ENCODE measurements at regions not wholly inside any gene's neighbourhood (a gene's known extent, or its start where the extent isn't known, plus 50 kb on each side); places are given as distances from the start of the nearest gene placed in this dataset.

DNA sequence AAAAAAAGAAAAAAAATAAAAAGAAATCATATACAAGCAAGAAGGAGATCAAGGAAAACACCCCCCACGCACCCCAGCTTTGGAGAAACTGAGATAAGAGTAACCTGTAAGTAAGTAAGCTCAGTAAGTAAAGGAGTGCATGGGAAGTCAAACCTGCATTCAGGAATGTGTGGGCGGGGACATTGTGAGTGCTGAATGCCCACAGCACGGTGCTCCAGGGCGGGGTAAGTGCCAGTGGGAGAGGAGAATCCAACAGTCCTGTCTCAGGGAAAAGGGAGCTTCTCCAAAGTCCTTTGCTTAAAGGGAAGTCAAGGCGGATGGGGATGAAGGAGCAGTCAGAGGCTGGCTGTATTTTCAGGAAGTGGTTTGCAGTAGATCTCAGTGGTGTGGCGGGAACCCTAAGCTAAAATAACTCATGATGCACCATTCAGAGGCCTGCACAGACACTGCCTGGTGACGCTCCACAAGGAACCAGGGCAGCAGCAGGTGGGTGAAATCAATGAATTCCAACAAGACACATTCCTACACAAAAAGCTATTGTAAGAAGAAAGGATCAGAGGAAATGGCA, 368.0 kb downstream of the QKI start:
- no peak for TF ChIP-seq HCFC1 (IDR thresholded peaks at IDR 0.05; ENCODE audit: low read depth, low read length)
- no peak for TF ChIP-seq ARNT2 (CRISPR knock-in tag; IDR thresholded peaks at IDR 0.05; ENCODE audit: low read depth)
- no peak for TF ChIP-seq CTCF (CRISPR knock-in tag; IDR thresholded peaks at IDR 0.05)
- no peak for TF ChIP-seq GABPB1 (CRISPR knock-in tag; IDR thresholded peaks at IDR 0.05)
- no peak for TF ChIP-seq ZNF891 (CRISPR knock-in tag; IDR thresholded peaks at IDR 0.05)
- TF ChIP-seq POLR2AphosphoS5 (IDR thresholded peaks at IDR 0.05; ENCODE audit: low read depth, low read length), result no peak
- TF ChIP-seq POLR2A (IDR thresholded peaks at IDR 0.05; ENCODE audit: insufficient read depth in 1 of 2, low read depth in 2 of 2, low read length in 2 of 2), result no peak
- no peak for TF ChIP-seq FOXK2 (IDR thresholded peaks at IDR 0.05)
- no peak for TF ChIP-seq ZNF33B (CRISPR knock-in tag; IDR thresholded peaks at IDR 0.05)
- TF ChIP-seq HINFP (CRISPR knock-in tag; IDR thresholded peaks at IDR 0.05; ENCODE audit: low read depth), result no peak
- no peak for TF ChIP-seq HDAC2 (CRISPR knock-in tag; IDR thresholded peaks at IDR 0.05)
- TF ChIP-seq EP300 (IDR thresholded peaks at IDR 0.05; ENCODE audit: low read depth in 2 of 2, low read length in 2 of 2), result no peak
- TF ChIP-seq EP300 (CRISPR knock-in tag; IDR thresholded peaks at IDR 0.05; ENCODE audit: borderline replicate concordance), result no peak
- no peak for TF ChIP-seq ZBTB33 (CRISPR knock-in tag; IDR thresholded peaks at IDR 0.05)
- no peak for TF ChIP-seq GPN1 (CRISPR knock-in tag; IDR thresholded peaks at IDR 0.05; ENCODE audit: borderline replicate concordance)

Data from HepG2 (cell line).